Gastroesophageal sphincter (tissue), 4 donors: ENCODE measurements at regions not wholly inside any gene's neighbourhood (a gene's known extent, or its start where the extent isn't known, plus 50 kb on each side); places are given as distances from the start of the nearest gene placed in this dataset.
"Not testable (repeated sequence)": the region's sequence is repeated elsewhere in the genome, so short reads cannot be mapped to it uniquely, and the experiment has no call there.

Experiments used
- ATAC-seq: fragments of 150-250 bp; one replicate; pipeline ENCODE4 v1.9.1; 2016; ENCODE audit warnings: mild to moderate bottlenecking, moderate library complexity
- H3K27ac ChIP-seq, 4 donors: fragments of 200-600 bp; sonication (generic) in 3 of 4; 1 replicate in 3 of 4; 2 replicates in 1 of 4; pipeline ENCODE4 v1.5.1; 2016 to 2019
- H3K27me3 ChIP-seq: fragments of 200-600 bp; sonication (generic); one replicate; pipeline ENCODE4 v1.5.1; 2019
- H3K36me3 ChIP-seq, 2 donors: fragments of 200-600 bp; sonication (generic); one replicate each; pipeline ENCODE4 v1.5.1; 2019; ENCODE audit warnings: control low read depth in 1 of 2
- H3K4me1 ChIP-seq, 3 donors: fragments of 200-600 bp; sonication (generic); 1 replicate in 2 of 3; 2 replicates in 1 of 3; pipeline ENCODE4 v1.5.1; 2016 to 2019; ENCODE audit warnings: control low read depth in 2 of 3
- H3K4me3 ChIP-seq, 2 donors: fragments of 200-600 bp; sonication (generic); one replicate each; pipeline ENCODE4 v1.5.1; 2019; ENCODE audit warnings: mild to moderate bottlenecking in 1 of 2, moderate library complexity in 1 of 2
- H3K9me3 ChIP-seq, 3 donors: fragments of 200-600 bp; sonication (generic); one replicate each; pipeline ENCODE4 v1.5.1; 2017 to 2019; ENCODE audit warnings: control low read depth in 2 of 3
- CTCF ChIP-seq, 4 experiments: fragments of 200-600 bp in 2 of 4; fragments of 450-650 bp in 2 of 4; sonication (generic) in 1 of 4; IDR thresholded peaks; one replicate each; pipeline ENCODE4 v1.5.1; 2017 to 2019; ENCODE audit warnings: antibody characterized with exemption in 4 of 4, mild to moderate bottlenecking in 2 of 4, moderate library complexity in 2 of 4
- EP300 ChIP-seq: sonication (generic); formaldehyde crosslinking; IDR thresholded peaks from one replicate; pipeline ENCODE4 v1.6.1; 2017; ENCODE audit warnings: antibody characterized with exemption, mild to moderate bottlenecking
- POLR2A ChIP-seq, 2 donors: fragments of 450-650 bp; IDR thresholded peaks; one replicate each; pipeline ENCODE4 v1.6.1; 2017; ENCODE audit warnings: antibody characterized with exemption in 2 of 2, mild to moderate bottlenecking in 2 of 2, moderate library complexity in 1 of 2
- POLR2AphosphoS5 ChIP-seq: sonication (generic); formaldehyde crosslinking; IDR thresholded peaks from one replicate; pipeline ENCODE4 v1.6.1; 2017; ENCODE audit warnings: antibody characterized with exemption
- WGBS, 2 donors: methylation state at CpG; one replicate each; pipeline ENCODE4 v1.1.5; 2018; ENCODE audit warnings: low coverage in 1 of 2; 5-methylcytosine and 5-hydroxymethylcytosine counted together
- small RNA-seq, 4 donors: library from RNA; depleted of rRNA; stranded (forward); fragments of <200 nt; gene quantifications; one replicate each; pipeline ENCODE3, GENCODE V24; 2016

- peaks cover 0 to 7% (median 0%) of the 10 kb centered on the region in 3 donors for H3K4me1 ChIP-seq
- TF ChIP-seq POLR2AphosphoS5 (no peak), EP300 (no peak), CTCF (IDR thresholded peaks at IDR 0.05) (no peak), POLR2A (IDR thresholded peaks at IDR 0.05) (no peak)
- H3K27ac ChIP-seq: no peak overlapping the region
- ATAC-seq: no peak
- 92 to 100% methylated on average over 1 to 2 of the region's 12 CpGs for WGBS, 2 donors
- H3K36me3 ChIP-seq: no peaks in the 10 kb centered on the region
- H3K27me3 ChIP-seq: peaks cover 19% of the 10 kb centered on the region
- no peak overlapping the region for H3K4me3 ChIP-seq
- no peaks in the 10 kb centered on the region for H3K9me3 ChIP-seq
Observed at GRCh38 chr6:167238694-167239467, 52.2 kb upstream of the UNC93A start.

- WGBS, 2 donors: 100% methylated on average over 2 of the region's 2 CpGs; no CpG with 5 or more reads in 1 of the 2 donors
Observed at GRCh38 chr6:167239470-167239869, 51.6 kb upstream of the UNC93A start.

GRCh38 chr6:167240034-167240541 lies 51.0 kb upstream of the UNC93A start:
- Histone ChIP-seq H3K9me3 (no peaks in the 10 kb centered on the region), H3K27ac (no peak overlapping the region), H3K4me3 (no peak overlapping the region), H3K36me3 (no peaks in the 10 kb centered on the region), H3K4me1 (peaks cover 0 to 7% (median 0%) of the 10 kb centered on the region in 3 donors), H3K27me3 (peaks cover 22% of the 10 kb centered on the region)
- ATAC-seq: no peak
- 80% methylated on average over 1 to 7 of the region's 18 CpGs for WGBS, 2 donors
- no peak for TF ChIP-seq CTCF (IDR thresholded peaks at IDR 0.05)
- TF ChIP-seq POLR2A (IDR thresholded peaks at IDR 0.05): no peak
- TF ChIP-seq POLR2AphosphoS5: no peak
- no peak for TF ChIP-seq EP300

More at GRCh38 chr6:167239470-167239869, 51.6 kb upstream of the UNC93A start:
- H3K4me1 ChIP-seq, H3K27ac ChIP-seq, H3K9me3 ChIP-seq, H3K4me3 ChIP-seq, ATAC-seq, H3K36me3 ChIP-seq: not testable (repeated sequence)
- peaks cover 24% of the 10 kb centered on the region for H3K27me3 ChIP-seq

Small RNAs in the stretch of these regions (small RNA-seq; reads per million reads assigned to genes)
- gene AL353747.1: 0 reads per million in 4 donors
